Left renal pelvis (tissue), 4 donors: ENCODE measurements at regions not wholly inside any gene's neighbourhood (a gene's known extent, or its start where the extent isn't known, plus 50 kb on each side); places are given as distances from the start of the nearest gene placed in this dataset.
"Not testable (repeated sequence)": the region's sequence is repeated elsewhere in the genome, so short reads cannot be mapped to it uniquely, and the experiment has no call there.

Source experiments
- DNase-seq, 4 donors: peaks; one replicate each; pipeline ENCODE4 v3.0.0-alpha.2; 2013; ENCODE audit warnings: low read depth in 4 of 4, low spot score in 3 of 4

DNA sequence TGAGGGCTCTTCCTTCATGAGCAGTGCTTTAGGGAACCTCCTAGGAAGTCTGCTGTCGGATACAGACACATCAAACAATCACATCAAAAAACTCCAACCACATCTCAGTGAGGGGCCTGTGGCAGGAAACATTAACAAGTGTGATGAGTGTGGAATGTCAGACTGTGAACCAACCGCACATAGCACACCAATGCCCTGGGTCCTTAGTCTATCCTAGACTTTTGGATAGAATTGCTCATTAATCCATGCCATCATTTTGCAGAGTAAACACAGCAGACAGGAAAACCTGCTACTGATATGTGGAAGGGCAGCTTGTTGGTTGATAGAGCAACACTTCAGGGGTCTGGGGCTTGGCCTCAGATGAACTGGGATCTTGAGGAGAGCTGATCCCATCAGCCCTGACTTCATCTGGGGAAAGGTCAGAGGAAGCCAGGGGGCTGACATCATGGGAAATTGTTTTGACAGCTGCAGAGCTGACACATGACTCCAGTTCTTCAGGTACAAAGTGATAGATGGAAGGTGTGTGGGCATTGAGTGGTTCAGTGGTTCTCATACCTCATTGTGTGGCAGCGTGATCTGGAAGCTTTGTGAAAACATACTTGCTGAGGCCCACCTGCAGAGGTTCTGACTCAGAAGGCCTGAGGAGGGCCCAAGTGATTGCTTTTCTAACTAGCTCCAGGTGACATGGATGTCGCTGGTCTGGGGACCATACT, 193.3 kb downstream of the DIRAS2 start:
- no peak for DNase-seq

DNA sequence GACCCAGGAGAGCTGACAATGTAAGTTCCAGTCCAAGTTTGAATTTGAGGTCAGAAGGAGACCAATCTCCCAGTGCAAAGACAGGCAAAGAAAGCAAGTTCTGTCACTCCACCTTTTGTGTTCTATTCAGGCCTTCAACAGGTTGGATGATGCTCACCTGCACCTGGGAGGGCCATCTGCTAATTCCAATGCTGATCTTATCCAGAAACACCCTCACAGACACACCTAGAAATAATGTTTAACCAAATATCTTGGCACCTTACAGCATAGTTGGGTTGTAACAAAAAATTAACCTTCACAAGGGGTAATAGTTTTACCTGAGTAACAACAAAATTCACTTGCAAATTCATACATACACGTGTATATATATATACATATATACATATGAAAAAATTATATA, 190.8 kb downstream of the DIRAS2 start:
- DNase-seq: no peak

DNA sequence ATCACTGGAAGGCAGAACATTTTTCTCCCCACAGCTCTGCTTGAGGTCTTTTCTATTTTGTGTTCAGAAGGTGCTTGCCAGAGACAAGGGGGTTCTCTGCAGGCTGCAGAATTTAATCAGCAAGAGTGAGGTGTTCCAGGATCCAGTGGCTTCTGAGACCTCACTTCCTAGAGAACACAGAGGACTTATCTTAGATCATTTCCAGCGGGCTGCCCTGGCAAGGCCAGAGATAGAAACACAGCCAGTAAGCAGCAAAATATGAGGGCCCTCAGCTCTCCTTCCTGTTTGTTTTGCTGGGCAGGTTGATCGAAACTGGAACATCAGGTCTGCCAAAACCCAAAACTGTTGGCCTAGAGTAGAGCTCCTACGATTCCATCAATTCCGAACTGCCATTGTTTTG, 187.3 kb downstream of the DIRAS2 start:
- no peak for DNase-seq

DNA sequence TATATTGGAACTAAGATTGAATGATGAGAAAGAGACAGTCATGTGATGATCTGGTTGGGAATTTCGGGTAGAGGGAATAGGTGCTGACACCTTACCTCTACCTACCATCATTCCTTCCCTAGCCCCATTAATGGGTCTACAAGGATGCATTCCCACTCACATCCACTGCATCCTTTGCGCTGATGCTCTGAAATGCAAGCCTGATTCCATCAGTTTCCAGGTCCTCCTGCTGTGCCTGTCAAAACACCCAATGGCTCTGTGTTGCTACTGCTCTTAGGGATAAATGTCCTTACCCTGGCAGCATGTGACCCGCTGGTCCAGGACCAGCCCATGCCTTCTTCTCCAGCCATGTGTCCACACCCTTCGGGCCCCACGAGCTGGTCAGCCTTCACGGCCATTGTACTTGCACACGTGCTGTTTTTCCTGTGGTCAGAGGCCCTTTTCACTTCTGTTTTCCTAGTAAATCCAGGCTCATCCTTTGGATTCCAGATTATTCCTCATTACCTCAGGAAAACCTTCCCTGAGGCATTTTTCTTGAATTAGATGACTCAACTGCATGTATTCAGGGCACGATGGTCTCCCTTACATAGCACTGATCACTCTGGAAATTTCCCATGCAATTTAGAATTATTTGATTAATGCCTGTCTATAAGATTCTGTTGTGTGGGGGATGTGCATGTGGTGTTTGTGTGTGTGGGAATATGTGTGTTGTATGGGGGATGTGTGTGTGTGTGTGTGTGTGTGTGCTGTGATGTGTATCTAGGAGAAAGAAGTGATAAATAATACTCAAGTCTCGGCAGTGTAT, 185.0 kb downstream of the DIRAS2 start:
- no peak for DNase-seq

DNA sequence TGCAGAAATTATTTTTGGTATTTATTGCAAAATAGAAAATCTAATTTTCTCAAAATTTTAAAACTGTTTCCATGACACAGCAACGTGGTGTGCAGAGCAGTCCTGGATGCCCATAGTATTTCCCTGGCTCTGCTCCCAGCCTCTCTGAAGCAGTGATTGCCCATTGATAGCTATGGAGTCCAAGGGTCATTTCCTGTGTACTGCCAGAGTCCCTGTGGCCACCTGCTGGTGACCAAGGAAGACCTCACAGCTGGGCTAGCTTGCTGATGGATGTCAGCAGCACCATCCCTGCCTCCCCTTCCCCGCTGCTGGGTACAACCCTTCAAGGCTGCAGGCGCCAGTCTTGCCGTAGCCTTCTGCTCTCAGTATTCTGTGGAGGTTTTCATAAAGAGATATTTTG, 184.1 kb downstream of the DIRAS2 start:
- no peak for DNase-seq

DNA sequence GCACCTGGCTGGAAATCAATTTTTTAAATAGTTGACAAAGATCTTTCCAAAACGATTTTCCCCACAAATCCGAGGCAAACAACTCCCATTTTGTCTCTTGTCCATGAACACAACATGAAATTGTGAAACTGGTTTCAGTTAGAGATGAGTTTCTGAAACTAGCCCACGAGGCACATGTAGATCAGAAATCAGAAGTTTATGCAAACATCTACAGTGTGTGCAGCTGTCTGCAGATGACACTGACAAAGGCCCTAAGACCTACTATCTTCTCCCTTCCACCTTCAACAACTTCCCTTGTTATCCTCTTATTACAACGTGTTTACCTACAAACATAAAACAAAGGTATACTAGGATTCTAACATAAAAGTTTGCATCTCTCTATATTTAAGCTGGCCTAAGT, 183.3 kb downstream of the DIRAS2 start:
- DNase-seq: no peak

- no peak for DNase-seq
Measured at GRCh38 chr9:90460220-90460619, 182.4 kb downstream of the DIRAS2 start.

DNA sequence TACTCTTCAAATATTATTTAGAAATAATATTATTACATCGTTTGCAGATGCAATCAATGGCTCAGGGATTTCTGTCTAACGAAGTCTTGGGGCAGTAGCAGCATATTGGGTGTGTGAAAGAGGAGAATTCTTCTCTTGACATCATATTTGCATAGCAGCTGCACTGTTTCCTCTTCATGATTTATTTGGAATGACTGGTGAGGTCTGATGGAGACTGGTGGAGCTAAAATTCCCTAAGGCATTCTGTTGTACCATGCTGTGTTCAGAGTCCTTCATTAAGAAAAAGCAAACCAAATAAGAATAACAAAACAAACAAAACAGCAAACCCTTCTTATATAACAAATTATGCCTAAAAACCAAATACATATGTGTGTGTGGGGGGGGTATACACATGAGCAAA, 177.6 kb downstream of the DIRAS2 start:
- no peak for DNase-seq

DNA sequence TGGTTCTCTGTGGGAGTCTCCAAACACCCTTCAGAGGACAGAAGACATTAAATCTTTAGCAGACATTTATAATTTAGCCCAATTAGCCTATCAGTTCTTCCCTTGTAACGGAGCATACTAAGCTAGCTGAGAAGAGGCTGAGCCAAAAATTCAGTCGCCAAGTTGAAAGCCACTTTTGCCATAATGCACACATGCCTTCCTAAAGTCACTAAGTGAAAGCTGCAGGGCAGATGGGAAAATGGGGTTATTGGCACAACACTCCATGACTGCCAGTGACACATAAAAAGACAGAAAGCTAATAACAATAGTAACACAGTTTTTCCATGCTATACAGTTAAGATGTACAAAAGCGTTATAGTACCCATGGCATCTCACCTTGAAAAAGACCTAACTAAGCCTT, 176.2 kb downstream of the DIRAS2 start:
- no peak for DNase-seq

DNA sequence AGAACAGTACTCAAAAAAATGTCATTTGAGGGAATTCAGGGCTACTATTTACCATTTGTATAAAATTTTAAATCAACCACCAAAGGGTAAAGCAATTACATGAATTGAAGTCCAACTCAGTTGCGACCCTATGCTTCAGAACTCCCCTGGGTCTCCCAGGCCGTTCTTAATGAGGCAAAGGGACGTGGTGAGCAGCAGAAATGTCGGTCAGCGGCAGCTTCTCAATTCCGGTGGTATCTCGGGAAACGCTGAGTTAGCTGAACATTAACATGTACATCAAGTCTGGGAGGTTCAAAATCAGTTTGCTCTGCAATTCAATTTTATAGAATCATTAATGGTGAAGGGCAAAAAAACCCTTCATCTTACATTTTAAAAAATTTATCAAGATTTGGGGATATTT, 173.2 kb downstream of the DIRAS2 start:
- DNase-seq: no peak

DNA sequence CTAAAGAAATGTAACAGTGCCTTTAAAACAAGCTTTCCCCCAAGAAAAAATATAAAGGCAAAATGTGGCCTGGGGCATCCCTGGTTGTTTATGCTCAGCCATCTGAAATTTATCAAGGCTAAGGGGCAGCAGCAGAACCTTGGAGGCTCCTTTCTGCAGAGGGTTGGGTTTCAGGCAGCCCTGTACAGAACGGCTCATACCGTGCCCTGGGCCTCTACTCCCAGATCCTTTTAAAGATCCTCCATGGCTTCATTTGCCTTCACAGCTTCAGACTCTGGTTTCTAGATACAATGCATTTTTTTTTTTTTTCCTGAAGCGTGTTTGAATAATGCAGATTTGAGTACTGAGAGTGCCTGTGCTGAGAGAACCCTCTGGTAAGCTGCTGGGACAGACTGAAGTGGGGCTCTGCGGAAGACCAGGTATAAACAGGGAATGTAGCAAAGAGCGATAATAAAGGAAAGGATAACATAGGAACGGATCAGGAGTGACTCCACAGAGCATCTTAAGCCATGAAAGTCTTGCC, 172.7 kb downstream of the DIRAS2 start:
- no peak for DNase-seq

GRCh38 chr9:90476058-90476457, 166.6 kb downstream of the DIRAS2 start:
- DNase-seq: no peak

DNA sequence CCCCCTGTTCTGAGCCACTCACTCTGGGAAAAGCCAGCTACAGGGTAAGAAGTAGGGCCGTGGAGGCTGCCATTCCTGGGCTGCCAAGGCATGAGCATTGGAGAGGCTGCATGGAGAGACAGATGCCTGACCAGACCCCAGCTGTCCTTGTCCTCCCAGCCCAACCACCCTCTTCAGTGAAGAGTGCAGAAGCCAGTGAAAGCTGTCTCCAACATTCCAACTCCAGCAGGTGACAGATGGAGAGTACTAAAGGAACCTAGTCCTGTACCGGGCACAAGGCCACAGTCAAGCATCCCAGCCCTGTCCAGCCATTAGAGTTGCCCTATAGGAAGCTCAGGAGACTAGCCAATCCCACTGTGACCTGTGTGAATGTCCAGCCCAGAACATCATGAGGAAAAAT, 165.1 kb downstream of the DIRAS2 start:
- DNase-seq: no peak

DNA sequence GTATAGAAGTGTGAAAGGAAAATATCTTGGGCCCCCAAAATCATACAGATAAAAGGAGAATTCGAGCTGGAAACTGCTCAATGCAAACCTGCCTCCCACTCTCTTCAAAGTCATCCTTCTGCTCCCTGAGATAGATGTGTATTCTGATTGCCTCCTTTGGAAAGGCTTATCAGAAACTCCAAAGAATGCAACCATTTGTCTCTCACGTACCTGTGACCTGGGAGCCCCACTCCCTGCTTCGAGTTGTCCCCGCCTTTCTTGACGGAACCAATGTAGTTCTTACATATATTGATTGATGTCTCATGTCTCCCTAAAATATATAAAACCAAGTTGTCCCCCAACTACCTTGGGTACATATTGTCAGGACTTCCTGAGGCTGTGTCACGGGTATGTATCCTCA, 163.8 kb downstream of the DIRAS2 start:
- DNase-seq: no peak

- DNase-seq: no peak
Measured at GRCh38 chr9:90485028-90485427, 157.6 kb downstream of the DIRAS2 start.

- no peak for DNase-seq
Measured at GRCh38 chr9:90489066-90489465, 153.6 kb downstream of the DIRAS2 start.

GRCh38 chr9:90499761-90500160, 142.9 kb downstream of the DIRAS2 start:
- DNase-seq: no peak

DNA sequence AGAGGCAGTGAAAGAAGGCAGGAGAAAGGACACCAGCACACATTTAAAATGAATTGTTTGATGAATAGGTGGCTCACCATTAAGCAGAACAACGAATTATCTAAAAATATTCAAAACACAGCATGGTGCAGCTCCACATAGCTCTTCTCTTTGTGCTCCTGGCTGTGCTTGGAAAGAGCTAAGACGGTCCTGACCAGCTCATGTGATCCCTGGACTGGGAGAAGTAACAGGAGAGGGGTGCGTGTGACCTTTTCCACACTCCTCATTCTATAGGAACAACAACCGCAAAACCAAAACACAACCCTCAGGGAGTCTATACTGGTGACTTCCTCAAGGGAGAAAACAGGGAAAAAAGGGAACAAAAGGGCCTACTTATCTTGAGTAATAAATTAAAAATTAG, 140.5 kb downstream of the DIRAS2 start:
- DNase-seq: no peak

- DNase-seq: no peak
Measured at GRCh38 chr9:90504486-90504885, 138.1 kb downstream of the DIRAS2 start.

DNA sequence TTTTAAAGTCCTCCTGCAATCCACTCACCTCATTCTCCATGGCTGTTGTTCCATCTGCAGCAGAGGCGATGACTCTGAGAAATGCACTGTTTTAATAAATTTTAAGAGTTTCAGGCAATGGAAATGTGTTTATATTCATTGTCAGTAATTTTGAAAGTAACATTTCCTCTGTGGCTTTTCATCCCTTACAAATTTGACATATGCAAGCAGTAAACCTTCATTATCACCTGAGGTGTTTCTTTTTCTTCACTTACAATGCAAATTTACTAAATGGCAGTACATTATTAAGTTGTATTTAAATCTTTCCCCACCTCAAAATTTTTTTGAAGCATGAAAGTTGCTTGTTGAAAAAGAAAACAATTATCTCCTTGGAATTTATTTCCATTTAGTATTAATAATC, 136.9 kb downstream of the DIRAS2 start:
- DNase-seq: no peak

- not testable (repeated sequence) for DNase-seq
Measured at GRCh38 chr9:90506402-90506801, 136.2 kb downstream of the DIRAS2 start.

- no peak for DNase-seq
Measured at GRCh38 chr9:90507621-90508020, 135.0 kb downstream of the DIRAS2 start.
